GM12878 (cell line): ENCODE measurements at regions not wholly inside any gene's neighbourhood (a gene's known extent, or its start where the extent isn't known, plus 50 kb on each side); places are given as distances from the start of the nearest gene placed in this dataset.

Experiments
- BACH1 ChIP-seq: fragments of 450-650 bp; IDR thresholded peaks from 2 replicates; pipeline ENCODE4 v1.6.1; 2017; ENCODE audit warnings: mild to moderate bottlenecking, borderline replicate concordance
- CTCF ChIP-seq, 3 experiments: IDR thresholded peaks in 2 of 3; conservative IDR thresholded peaks in 1 of 3; 2 replicates each; pipeline ENCODE4 v1.5.1; 2011; ENCODE audit warnings: low read depth in 3 of 3, low read length in 3 of 3, mild to moderate bottlenecking in 3 of 3, control low read depth in 2 of 3, moderate library complexity in 2 of 3, inconsistent platforms in 1 of 3, mixed read lengths in 1 of 3; ENCODE audit not compliant: control insufficient read depth in 2 of 3, insufficient read depth in 1 of 3; ENCODE audit errors: extremely low read depth in 1 of 3
- POLR2A ChIP-seq: IDR thresholded peaks from 2 replicates; pipeline ENCODE4 v1.6.1; 2011; ENCODE audit warnings: low read depth, mild to moderate bottlenecking, low read length
- SIN3A ChIP-seq: IDR thresholded peaks from 2 replicates; pipeline ENCODE4 v1.6.1; 2012; ENCODE audit warnings: low read depth, low read length, improper control_type of control experiment
- SRF ChIP-seq, 2 experiments: IDR thresholded peaks; 2 replicates each; pipeline ENCODE4 v1.6.1; 2011; ENCODE audit warnings: low read depth in 2 of 2, low read length in 2 of 2, mild to moderate bottlenecking in 1 of 2, moderate library complexity in 1 of 2
- TAF1 ChIP-seq: IDR thresholded peaks from 2 replicates; pipeline ENCODE4 v1.6.1; 2011; ENCODE audit warnings: mild to moderate bottlenecking, low read depth, low read length, borderline replicate concordance

GRCh38 chr6:6916598-6916997 lies 191.2 kb upstream of the RREB1 start:
- TF ChIP-seq CTCF (IDR thresholded peaks at IDR 0.05 in 2 of 3, conservative IDR thresholded peaks at IDR 0.05 in 1 of 3; ENCODE audit: control insufficient read depth in 2 of 3, extremely low read depth in 1 of 3, insufficient read depth in 1 of 3, low read depth in 3 of 3, low read length in 3 of 3) (no peak), SIN3A (no peak), TAF1 (no peak), POLR2A (no peak), SRF (IDR thresholded peaks at IDR 0.05; ENCODE audit: low read depth in 2 of 2, low read length in 2 of 2) (no peak), BACH1 (no peak)
